ENCODE measurements at regions not wholly inside any gene's neighbourhood (a gene's known extent, or its start where the extent isn't known, plus 50 kb on each side); places are given as distances from the start of the nearest gene placed in this dataset.

DNA sequence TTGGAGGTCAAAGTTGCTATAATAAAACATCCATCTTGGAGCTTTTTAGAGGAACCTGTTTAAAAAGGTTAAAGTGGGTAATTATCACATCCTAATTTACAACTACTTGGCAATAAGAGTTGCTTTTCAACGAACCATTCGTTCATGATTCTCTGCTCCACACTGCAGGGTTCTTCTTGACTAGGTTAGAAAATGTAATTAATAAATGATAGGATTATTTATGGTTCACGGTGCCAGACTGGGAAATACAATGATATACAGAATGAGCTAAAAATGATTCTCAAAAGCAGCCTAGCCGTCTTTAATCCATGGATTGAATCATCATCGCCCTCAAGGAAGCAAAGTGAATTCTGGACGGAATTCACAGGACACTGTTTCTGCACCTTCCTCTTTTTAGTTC, 291.2 kb downstream of the TEX29 start:
- TF ChIP-seq, protein P1, sequence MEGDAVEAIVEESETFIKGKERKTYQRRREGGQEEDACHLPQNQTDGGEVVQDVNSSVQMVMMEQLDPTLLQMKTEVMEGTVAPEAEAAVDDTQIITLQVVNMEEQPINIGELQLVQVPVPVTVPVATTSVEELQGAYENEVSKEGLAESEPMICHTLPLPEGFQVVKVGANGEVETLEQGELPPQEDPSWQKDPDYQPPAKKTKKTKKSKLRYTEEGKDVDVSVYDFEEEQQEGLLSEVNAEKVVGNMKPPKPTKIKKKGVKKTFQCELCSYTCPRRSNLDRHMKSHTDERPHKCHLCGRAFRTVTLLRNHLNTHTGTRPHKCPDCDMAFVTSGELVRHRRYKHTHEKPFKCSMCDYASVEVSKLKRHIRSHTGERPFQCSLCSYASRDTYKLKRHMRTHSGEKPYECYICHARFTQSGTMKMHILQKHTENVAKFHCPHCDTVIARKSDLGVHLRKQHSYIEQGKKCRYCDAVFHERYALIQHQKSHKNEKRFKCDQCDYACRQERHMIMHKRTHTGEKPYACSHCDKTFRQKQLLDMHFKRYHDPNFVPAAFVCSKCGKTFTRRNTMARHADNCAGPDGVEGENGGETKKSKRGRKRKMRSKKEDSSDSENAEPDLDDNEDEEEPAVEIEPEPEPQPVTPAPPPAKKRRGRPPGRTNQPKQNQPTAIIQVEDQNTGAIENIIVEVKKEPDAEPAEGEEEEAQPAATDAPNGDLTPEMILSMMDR (IDR thresholded peaks at IDR 0.05): no peak
- no peak for TF ChIP-seq ZFX (IDR thresholded peaks at IDR 0.05; ENCODE audit: borderline replicate concordance)
